Stimulated activated CD8-positive, alpha-beta memory T cell treated with anti-CD3 and anti-CD28 coated beads, Interleukin-12 subunit alpha, Interleukin-12 subunit beta, amount 100 ng/mL, for 24 hours (primary cell): ENCODE measurements at regions not wholly inside any gene's neighbourhood (a gene's known extent, or its start where the extent isn't known, plus 50 kb on each side); places are given as distances from the start of the nearest gene placed in this dataset.
"Not testable (repeated sequence)": the region's sequence is repeated elsewhere in the genome, so short reads cannot be mapped to it uniquely, and the experiment has no call there.

Source experiments
- DNase-seq: peaks from one replicate; pipeline ENCODE4 v3.0.0-alpha.2; 2020; ENCODE audit errors: extremely low read depth

GRCh38 chr7:150193866-150194265, 129.3 kb upstream of the LRRC61 start:
- not testable (repeated sequence) for DNase-seq
